ENCODE measurements at regions not wholly inside any gene's neighbourhood (a gene's known extent, or its start where the extent isn't known, plus 50 kb on each side); places are given as distances from the start of the nearest gene placed in this dataset.

DNA sequence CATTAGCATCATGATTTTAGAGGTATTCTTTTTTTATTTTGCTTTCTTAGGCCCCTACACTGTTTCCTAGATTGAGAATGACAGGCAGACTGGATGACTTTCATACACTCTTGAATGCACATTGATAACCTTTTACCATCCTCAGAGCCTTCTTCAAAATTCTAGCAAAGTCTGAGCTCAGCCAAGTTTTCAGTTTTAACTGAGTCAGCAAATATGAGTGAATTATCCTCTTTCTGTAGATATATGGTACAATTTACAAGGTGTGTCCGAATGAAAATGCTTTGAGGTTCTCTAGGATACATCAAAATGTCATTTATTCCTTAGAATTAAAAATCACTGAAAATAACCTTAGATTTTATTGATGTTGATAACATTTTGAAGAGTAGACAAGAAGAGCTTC, 1038.2 kb upstream of the POU3F3 start:
- TF ChIP-seq POLR2A (IDR thresholded peaks at IDR 0.05; ENCODE audit: low read length), result no peak
- TF ChIP-seq, protein P1, sequence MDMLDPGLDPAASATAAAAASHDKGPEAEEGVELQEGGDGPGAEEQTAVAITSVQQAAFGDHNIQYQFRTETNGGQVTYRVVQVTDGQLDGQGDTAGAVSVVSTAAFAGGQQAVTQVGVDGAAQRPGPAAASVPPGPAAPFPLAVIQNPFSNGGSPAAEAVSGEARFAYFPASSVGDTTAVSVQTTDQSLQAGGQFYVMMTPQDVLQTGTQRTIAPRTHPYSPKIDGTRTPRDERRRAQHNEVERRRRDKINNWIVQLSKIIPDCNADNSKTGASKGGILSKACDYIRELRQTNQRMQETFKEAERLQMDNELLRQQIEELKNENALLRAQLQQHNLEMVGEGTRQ (IDR thresholded peaks at IDR 0.05), result no peak
- TF ChIP-seq CEBPB (IDR thresholded peaks at IDR 0.05), result no peak
- TF ChIP-seq MYC (IDR thresholded peaks at IDR 0.05; ENCODE audit: borderline replicate concordance, low read length), result no peak
- TF ChIP-seq, protein P2, sequence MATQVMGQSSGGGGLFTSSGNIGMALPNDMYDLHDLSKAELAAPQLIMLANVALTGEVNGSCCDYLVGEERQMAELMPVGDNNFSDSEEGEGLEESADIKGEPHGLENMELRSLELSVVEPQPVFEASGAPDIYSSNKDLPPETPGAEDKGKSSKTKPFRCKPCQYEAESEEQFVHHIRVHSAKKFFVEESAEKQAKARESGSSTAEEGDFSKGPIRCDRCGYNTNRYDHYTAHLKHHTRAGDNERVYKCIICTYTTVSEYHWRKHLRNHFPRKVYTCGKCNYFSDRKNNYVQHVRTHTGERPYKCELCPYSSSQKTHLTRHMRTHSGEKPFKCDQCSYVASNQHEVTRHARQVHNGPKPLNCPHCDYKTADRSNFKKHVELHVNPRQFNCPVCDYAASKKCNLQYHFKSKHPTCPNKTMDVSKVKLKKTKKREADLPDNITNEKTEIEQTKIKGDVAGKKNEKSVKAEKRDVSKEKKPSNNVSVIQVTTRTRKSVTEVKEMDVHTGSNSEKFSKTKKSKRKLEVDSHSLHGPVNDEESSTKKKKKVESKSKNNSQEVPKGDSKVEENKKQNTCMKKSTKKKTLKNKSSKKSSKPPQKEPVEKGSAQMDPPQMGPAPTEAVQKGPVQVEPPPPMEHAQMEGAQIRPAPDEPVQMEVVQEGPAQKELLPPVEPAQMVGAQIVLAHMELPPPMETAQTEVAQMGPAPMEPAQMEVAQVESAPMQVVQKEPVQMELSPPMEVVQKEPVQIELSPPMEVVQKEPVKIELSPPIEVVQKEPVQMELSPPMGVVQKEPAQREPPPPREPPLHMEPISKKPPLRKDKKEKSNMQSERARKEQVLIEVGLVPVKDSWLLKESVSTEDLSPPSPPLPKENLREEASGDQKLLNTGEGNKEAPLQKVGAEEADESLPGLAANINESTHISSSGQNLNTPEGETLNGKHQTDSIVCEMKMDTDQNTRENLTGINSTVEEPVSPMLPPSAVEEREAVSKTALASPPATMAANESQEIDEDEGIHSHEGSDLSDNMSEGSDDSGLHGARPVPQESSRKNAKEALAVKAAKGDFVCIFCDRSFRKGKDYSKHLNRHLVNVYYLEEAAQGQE (IDR thresholded peaks at IDR 0.05), result no peak
- TF ChIP-seq, protein P3, sequence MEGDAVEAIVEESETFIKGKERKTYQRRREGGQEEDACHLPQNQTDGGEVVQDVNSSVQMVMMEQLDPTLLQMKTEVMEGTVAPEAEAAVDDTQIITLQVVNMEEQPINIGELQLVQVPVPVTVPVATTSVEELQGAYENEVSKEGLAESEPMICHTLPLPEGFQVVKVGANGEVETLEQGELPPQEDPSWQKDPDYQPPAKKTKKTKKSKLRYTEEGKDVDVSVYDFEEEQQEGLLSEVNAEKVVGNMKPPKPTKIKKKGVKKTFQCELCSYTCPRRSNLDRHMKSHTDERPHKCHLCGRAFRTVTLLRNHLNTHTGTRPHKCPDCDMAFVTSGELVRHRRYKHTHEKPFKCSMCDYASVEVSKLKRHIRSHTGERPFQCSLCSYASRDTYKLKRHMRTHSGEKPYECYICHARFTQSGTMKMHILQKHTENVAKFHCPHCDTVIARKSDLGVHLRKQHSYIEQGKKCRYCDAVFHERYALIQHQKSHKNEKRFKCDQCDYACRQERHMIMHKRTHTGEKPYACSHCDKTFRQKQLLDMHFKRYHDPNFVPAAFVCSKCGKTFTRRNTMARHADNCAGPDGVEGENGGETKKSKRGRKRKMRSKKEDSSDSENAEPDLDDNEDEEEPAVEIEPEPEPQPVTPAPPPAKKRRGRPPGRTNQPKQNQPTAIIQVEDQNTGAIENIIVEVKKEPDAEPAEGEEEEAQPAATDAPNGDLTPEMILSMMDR (IDR thresholded peaks at IDR 0.05), result no peak
- TF ChIP-seq NR3C1 (IDR thresholded peaks at IDR 0.05), result no peak
- TF ChIP-seq, protein P4, sequence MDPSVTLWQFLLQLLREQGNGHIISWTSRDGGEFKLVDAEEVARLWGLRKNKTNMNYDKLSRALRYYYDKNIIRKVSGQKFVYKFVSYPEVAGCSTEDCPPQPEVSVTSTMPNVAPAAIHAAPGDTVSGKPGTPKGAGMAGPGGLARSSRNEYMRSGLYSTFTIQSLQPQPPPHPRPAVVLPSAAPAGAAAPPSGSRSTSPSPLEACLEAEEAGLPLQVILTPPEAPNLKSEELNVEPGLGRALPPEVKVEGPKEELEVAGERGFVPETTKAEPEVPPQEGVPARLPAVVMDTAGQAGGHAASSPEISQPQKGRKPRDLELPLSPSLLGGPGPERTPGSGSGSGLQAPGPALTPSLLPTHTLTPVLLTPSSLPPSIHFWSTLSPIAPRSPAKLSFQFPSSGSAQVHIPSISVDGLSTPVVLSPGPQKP (IDR thresholded peaks at IDR 0.05; ENCODE audit: low read depth, low read length), result no peak
